ENCODE measurements at regions not wholly inside any gene's neighbourhood (a gene's known extent, or its start where the extent isn't known, plus 50 kb on each side); places are given as distances from the start of the nearest gene placed in this dataset.

GRCh38 chr10:58140691-58141347 lies 126.9 kb downstream of the IPMK start:
- no peak for DNase-seq

- DNase-seq, result no peak
These were observed 127.6 kb downstream of the IPMK start for GRCh38 chr10:58140054-58140453.

GRCh38 chr10:58137813-58138212 lies 129.9 kb downstream of the IPMK start:
- DNase-seq, result no peak

GRCh38 chr10:58115218-58116050 lies 152.3 kb downstream of the IPMK start:
- DNase-seq, result no peak

GRCh38 chr10:58109731-58110130 lies 158.0 kb downstream of the IPMK start:
- no peak for DNase-seq

- peak; percentile 22 for DNase-seq
These were observed 160.2 kb downstream of the IPMK start for GRCh38 chr10:58107506-58107905.

- no peak for DNase-seq
These were observed 161.3 kb downstream of the IPMK start for GRCh38 chr10:58106211-58107035.

- DNase-seq, result peak; percentile 14
These were observed 163.3 kb downstream of the IPMK start for GRCh38 chr10:58104351-58104751.

GRCh38 chr10:58102897-58103296 lies 164.8 kb downstream of the IPMK start:
- DNase-seq, result no peak

- DNase-seq, result no peak
These were observed 166.0 kb downstream of the IPMK start for GRCh38 chr10:58101682-58102081.

- no peak for DNase-seq
These were observed 172.5 kb downstream of the IPMK start for GRCh38 chr10:58094985-58095718.

- DNase-seq, result no peak
These were observed 175.8 kb downstream of the IPMK start for GRCh38 chr10:58091886-58092285.

GRCh38 chr10:58089739-58090138 lies 178.0 kb downstream of the IPMK start:
- DNase-seq, result no peak

- DNase-seq, result no peak
These were observed 179.8 kb downstream of the IPMK start for GRCh38 chr10:58087896-58088295.

GRCh38 chr10:58086763-58087150 lies 180.9 kb downstream of the IPMK start:
- no peak for DNase-seq

GRCh38 chr10:58086144-58086762 lies 181.4 kb downstream of the IPMK start:
- no peak for DNase-seq

GRCh38 chr10:58082248-58082647 lies 185.4 kb downstream of the IPMK start:
- DNase-seq, result no peak

GRCh38 chr10:58081353-58081752 lies 186.3 kb downstream of the IPMK start:
- no peak for DNase-seq

GRCh38 chr10:58079461-58079860 lies 188.2 kb downstream of the IPMK start:
- no peak for DNase-seq

GRCh38 chr10:58072634-58073033 lies 195.1 kb downstream of the IPMK start:
- no peak for DNase-seq

- DNase-seq, result no peak
These were observed 196.7 kb downstream of the IPMK start for GRCh38 chr10:58070956-58071355.

GRCh38 chr10:58068809-58069208 lies 198.9 kb downstream of the IPMK start:
- no peak for DNase-seq
